ENCODE measurements at regions not wholly inside any gene's neighbourhood (a gene's known extent, or its start where the extent isn't known, plus 50 kb on each side); places are given as distances from the start of the nearest gene placed in this dataset.

DNA sequence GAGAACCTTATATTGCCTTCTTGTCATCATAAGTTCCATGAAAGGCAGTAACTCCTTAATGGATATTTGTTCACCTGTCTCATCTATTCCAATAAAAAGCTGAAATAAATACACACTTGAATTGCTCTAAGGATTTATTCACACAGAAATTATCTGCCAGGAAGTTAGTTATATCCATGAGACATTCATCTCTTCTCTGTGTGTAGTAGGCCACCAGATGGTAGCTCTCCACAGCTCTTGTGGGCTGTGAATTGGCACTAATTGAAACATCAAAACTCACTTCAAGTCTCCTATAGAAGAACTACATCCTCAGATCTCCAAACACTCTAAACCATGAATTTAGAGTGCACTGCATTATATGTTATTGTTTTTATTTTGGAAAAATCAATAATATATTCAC is 189.6 kb downstream of the DSC3 start:
- Histone ChIP-seq H2BK120ac (replicated peaks; ENCODE audit: low read depth, low read length) (no peak overlapping the region), H4K5ac (ENCODE audit: insufficient read length, low read depth, low read length) (no peak overlapping the region), H3K27me3 (replicated peaks in 1 of 4; ENCODE audit: control insufficient read depth in 3 of 4, extremely low read depth in 1 of 4, insufficient read depth in 3 of 4, low read length in 3 of 4) (no peaks in the 10 kb centered on the region), H2BK15ac (ENCODE audit: low read length) (no peak overlapping the region), H3K4me2 (ENCODE audit: insufficient read depth in 1 of 2, low read depth in 2 of 2, low read length in 2 of 2) (no peak overlapping the region), H3K18ac (ENCODE audit: extremely low read depth, low read length) (no peak overlapping the region), H3K4ac (replicated peaks; ENCODE audit: insufficient read length, low read depth, low read length) (no peak overlapping the region), H2BK20ac (ENCODE audit: low read length) (no peak overlapping the region), H2BK12ac (ENCODE audit: low read depth, low read length) (no peak overlapping the region), H4K8ac (ENCODE audit: extremely low read depth, insufficient read depth, low read length) (no peak overlapping the region), H3K79me2 (ENCODE audit: control insufficient read depth in 1 of 2, insufficient read depth in 2 of 2, low read length in 2 of 2) (no peaks in the 10 kb centered on the region), H3K56ac (replicated peaks; ENCODE audit: insufficient read length, low read depth, low read length) (no peak overlapping the region), H3K36me3 (ENCODE audit: control insufficient read depth in 2 of 4, insufficient read depth in 4 of 4, low read length in 3 of 4) (no peaks in the 10 kb centered on the region), H3K4me3 (ENCODE audit: extremely low read depth in 1 of 4, insufficient read depth in 2 of 4, low read depth in 3 of 4, low read length in 4 of 4) (no peak overlapping the region), H3K27ac (ENCODE audit: low read depth, low read length) (no peak overlapping the region), H3K9ac (replicated peaks in 1 of 4; ENCODE audit: extremely low read depth in 1 of 4, low read depth in 3 of 4, low read length in 3 of 4) (no peak overlapping the region), H2BK5ac (ENCODE audit: low read depth, low read length) (no peak overlapping the region), H3K14ac (ENCODE audit: insufficient read length) (no peak overlapping the region), H2AFZ (ENCODE audit: low read length) (no peak overlapping the region), H3K23me2 (ENCODE audit: low read depth, low read length) (no peaks in the 10 kb centered on the region), H3K4me1 (replicated peaks in 1 of 4; ENCODE audit: control insufficient read depth in 3 of 4, insufficient read depth in 4 of 4, low read length in 3 of 4) (no peaks in the 10 kb centered on the region; a peak in 1 of 7 replicates), H3K79me1 (ENCODE audit: low read depth, low read length) (no peaks in the 10 kb centered on the region), H4K91ac (replicated peaks; ENCODE audit: insufficient read length, low read length) (no peak overlapping the region), H3K9me3 (ENCODE audit: insufficient read depth in 2 of 2, low read depth in 1 of 2, low read length in 1 of 2) (0 out of 4 replicates have a peak, but pooled peaks cover 0 to 5% of the 10 kb centered on the region in 2 experiments), H4K20me1 (replicated peaks in 1 of 2; ENCODE audit: control insufficient read depth in 1 of 2, insufficient read depth in 2 of 2, low read length in 2 of 2) (no peaks in the 10 kb centered on the region), H2AK5ac (ENCODE audit: low read depth, low read length) (no peak overlapping the region), H3K23ac (ENCODE audit: insufficient read length) (no peak overlapping the region)
- CTCF ChIA-PET (ENCODE audit: partially characterized antibody) = interaction anchor here (1.1 kb wide), 1 partner anchor 12 kb away, joined by 3 read pairs; no protein-coding TSS in a partner anchor
- FAIRE-seq (no peak), DNase-seq (ENCODE audit: low read depth in 1 of 2, low spot score in 2 of 2) (no peak)
- POLR2A ChIA-PET (ENCODE audit: partially characterized antibody) = no interaction called here
- no peak for TF ChIP-seq RFX5 (IDR thresholded peaks at IDR 0.05; ENCODE audit: borderline replicate concordance, low read depth, low read length)
- no peak for TF ChIP-seq BACH1 (IDR thresholded peaks at IDR 0.05; ENCODE audit: low read length)
- TF ChIP-seq, protein P1, sequence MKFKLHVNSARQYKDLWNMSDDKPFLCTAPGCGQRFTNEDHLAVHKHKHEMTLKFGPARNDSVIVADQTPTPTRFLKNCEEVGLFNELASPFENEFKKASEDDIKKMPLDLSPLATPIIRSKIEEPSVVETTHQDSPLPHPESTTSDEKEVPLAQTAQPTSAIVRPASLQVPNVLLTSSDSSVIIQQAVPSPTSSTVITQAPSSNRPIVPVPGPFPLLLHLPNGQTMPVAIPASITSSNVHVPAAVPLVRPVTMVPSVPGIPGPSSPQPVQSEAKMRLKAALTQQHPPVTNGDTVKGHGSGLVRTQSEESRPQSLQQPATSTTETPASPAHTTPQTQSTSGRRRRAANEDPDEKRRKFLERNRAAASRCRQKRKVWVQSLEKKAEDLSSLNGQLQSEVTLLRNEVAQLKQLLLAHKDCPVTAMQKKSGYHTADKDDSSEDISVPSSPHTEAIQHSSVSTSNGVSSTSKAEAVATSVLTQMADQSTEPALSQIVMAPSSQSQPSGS (IDR thresholded peaks at IDR 0.05; ENCODE audit: low read length) = no peak
- TF ChIP-seq KDM4A (IDR thresholded peaks at IDR 0.05; ENCODE audit: low read depth, low read length, severe bottlenecking) = no peak
- TF ChIP-seq JUND (IDR thresholded peaks at IDR 0.05; ENCODE audit: low read length) = no peak
- TF ChIP-seq SAP30 (IDR thresholded peaks at IDR 0.05; ENCODE audit: insufficient read depth, insufficient replicate concordance, low read length) = no peak
- TF ChIP-seq YY1 (IDR thresholded peaks at IDR 0.05; ENCODE audit: low read depth, low read length) = no peak
- TF ChIP-seq CHD2 (IDR thresholded peaks at IDR 0.05; ENCODE audit: low read length) = no peak
- no peak for TF ChIP-seq CEBPB (IDR thresholded peaks at IDR 0.05; ENCODE audit: low read depth, low read length)
- TF ChIP-seq RXRA (IDR thresholded peaks at IDR 0.05; ENCODE audit: insufficient read depth, low read depth, low read length) = no peak
- no peak for TF ChIP-seq KDM1A (IDR thresholded peaks at IDR 0.05; ENCODE audit: borderline replicate concordance, low read length)
- no peak for TF ChIP-seq TAF7 (optimal IDR thresholded peaks at IDR 0.05; ENCODE audit: borderline replicate concordance, low read depth, low read length)
- TF ChIP-seq SP2 (IDR thresholded peaks at IDR 0.05; ENCODE audit: low read length) = no peak
- no peak for TF ChIP-seq EGR1 (IDR thresholded peaks at IDR 0.05; ENCODE audit: borderline replicate concordance, low read depth, low read length)
- TF ChIP-seq GABPA (IDR thresholded peaks at IDR 0.05; ENCODE audit: borderline replicate concordance, insufficient read depth, low read length) = no peak
